ENCODE measurements at regions not wholly inside any gene's neighbourhood (a gene's known extent, or its start where the extent isn't known, plus 50 kb on each side); places are given as distances from the start of the nearest gene placed in this dataset.

DNA sequence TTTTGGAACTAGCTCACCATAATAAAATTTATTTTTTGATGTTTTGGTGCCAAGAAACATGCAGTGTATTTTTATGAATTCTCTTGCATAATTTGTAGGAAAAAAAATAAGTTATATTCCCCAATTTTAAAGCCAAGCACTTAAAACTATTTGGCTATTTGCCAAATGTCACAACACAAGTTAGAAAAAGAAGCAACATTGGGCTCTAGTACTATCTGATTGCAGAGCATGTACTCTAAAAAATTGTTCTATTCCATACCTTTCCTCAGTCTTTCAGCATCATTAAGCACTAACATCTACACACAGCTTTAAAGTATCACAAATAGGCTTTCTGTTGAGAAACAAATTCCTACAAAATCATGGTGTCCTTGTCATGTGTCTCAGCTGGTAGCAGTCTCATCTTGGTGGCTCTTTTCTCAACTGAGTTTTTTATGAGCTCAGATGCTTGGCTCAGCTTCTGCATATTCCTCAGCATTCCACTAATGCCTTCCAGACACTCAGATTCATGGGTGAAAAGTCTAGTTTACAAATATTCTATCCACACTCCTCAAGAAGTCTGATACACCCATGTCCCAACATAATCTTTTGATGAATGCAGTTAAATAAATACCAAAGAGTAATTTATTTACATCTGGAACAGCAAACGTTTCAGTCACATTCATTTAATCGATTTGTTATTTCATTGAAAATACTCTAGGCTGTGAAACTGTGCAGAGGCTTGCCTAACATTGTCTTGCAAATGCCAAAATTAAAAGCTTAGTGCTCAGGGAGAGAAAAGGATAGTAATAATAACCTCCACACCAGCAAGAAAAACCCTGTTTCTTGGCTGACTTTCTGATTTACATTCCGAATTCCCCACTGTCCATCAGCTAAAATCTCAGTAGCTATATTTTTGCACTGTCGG lies 2209.9 kb downstream of the PCDH7 start:
- no peaks in the 10 kb centered on the region for H4K20me1 ChIP-seq (ENCODE audit: control insufficient read depth, extremely low read depth, insufficient read depth, low read length)
- no peak overlapping the region for H3K4me3 ChIP-seq (replicated peaks in 1 of 4; ENCODE audit: control extremely low read depth in 1 of 4, insufficient read depth in 1 of 4, low read depth in 3 of 4, low read length in 4 of 4)
- no peak for TF ChIP-seq EZH2 (IDR thresholded peaks at IDR 0.05; ENCODE audit: low read length, missing control alignments)
- TF ChIP-seq, protein P1, sequence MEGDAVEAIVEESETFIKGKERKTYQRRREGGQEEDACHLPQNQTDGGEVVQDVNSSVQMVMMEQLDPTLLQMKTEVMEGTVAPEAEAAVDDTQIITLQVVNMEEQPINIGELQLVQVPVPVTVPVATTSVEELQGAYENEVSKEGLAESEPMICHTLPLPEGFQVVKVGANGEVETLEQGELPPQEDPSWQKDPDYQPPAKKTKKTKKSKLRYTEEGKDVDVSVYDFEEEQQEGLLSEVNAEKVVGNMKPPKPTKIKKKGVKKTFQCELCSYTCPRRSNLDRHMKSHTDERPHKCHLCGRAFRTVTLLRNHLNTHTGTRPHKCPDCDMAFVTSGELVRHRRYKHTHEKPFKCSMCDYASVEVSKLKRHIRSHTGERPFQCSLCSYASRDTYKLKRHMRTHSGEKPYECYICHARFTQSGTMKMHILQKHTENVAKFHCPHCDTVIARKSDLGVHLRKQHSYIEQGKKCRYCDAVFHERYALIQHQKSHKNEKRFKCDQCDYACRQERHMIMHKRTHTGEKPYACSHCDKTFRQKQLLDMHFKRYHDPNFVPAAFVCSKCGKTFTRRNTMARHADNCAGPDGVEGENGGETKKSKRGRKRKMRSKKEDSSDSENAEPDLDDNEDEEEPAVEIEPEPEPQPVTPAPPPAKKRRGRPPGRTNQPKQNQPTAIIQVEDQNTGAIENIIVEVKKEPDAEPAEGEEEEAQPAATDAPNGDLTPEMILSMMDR (conservative IDR thresholded peaks at IDR 0.05 in 1 of 2, IDR thresholded peaks at IDR 0.05 in 1 of 2; ENCODE audit: low read depth in 1 of 2, low read length in 2 of 2): no peak
- no peak overlapping the region for H2AFZ ChIP-seq (ENCODE audit: low read length)
- H3K27ac ChIP-seq (ENCODE audit: insufficient read depth, low read length): no peak overlapping the region
- H3K9ac ChIP-seq (ENCODE audit: insufficient read depth, low read length): no peak overlapping the region
- no peaks in the 10 kb centered on the region for H3K27me3 ChIP-seq (ENCODE audit: control insufficient read depth, insufficient read depth, low read length)
- no peaks in the 10 kb centered on the region for H3K9me3 ChIP-seq (ENCODE audit: control insufficient read depth, insufficient read depth, low read depth, low read length)
- H3K36me3 ChIP-seq (ENCODE audit: control insufficient read depth, insufficient read depth, low read length): no peaks in the 10 kb centered on the region
- H3K79me2 ChIP-seq (ENCODE audit: control insufficient read depth, insufficient read depth, low read length): no peaks in the 10 kb centered on the region
- H3K4me2 ChIP-seq (ENCODE audit: extremely low read depth, insufficient read depth, low read length): no peak overlapping the region
- H3K4me1 ChIP-seq (ENCODE audit: control insufficient read depth, extremely low read depth, insufficient read depth, low read length): no peaks in the 10 kb centered on the region
- DNase-seq (ENCODE audit: low read depth in 2 of 2): peak in 1 of 2 donors; percentile 1

DNA sequence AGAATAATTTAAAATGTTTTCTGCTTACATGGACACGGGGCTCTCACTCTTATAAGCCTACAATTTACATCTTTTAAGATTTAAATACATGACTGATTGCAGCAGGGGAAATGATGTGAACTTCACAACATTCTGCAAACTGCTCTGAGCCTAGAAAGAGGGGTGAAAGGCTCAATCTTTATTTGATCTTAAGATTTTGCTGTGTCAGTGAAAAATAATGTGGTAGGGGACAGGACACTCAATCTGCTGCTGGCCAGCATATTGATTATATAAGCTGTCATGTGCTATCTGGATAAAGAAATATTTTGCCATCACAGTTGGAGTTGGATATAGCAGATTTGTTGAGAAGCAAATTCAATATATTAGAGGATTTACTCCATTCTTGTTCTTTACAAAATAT lies 2210.5 kb downstream of the PCDH7 start:
- H3K27ac ChIP-seq (ENCODE audit: insufficient read depth, low read length): no peak overlapping the region
- H3K4me1 ChIP-seq (ENCODE audit: control insufficient read depth, extremely low read depth, insufficient read depth, low read length): no peaks in the 10 kb centered on the region
- H3K36me3 ChIP-seq (ENCODE audit: control insufficient read depth, insufficient read depth, low read length): no peaks in the 10 kb centered on the region
- TF ChIP-seq, protein P1 (conservative IDR thresholded peaks at IDR 0.05 in 1 of 2, IDR thresholded peaks at IDR 0.05 in 1 of 2; ENCODE audit: low read depth in 1 of 2, low read length in 2 of 2): no peak
- no peak for TF ChIP-seq EZH2 (IDR thresholded peaks at IDR 0.05; ENCODE audit: low read length, missing control alignments)
- H3K9me3 ChIP-seq (ENCODE audit: control insufficient read depth, insufficient read depth, low read depth, low read length): no peaks in the 10 kb centered on the region
- H3K4me3 ChIP-seq (replicated peaks in 1 of 4; ENCODE audit: control extremely low read depth in 1 of 4, insufficient read depth in 1 of 4, low read depth in 3 of 4, low read length in 4 of 4): no peak overlapping the region
- H3K4me2 ChIP-seq (ENCODE audit: extremely low read depth, insufficient read depth, low read length): no peak overlapping the region
- no peaks in the 10 kb centered on the region for H4K20me1 ChIP-seq (ENCODE audit: control insufficient read depth, extremely low read depth, insufficient read depth, low read length)
- no peaks in the 10 kb centered on the region for H3K27me3 ChIP-seq (ENCODE audit: control insufficient read depth, insufficient read depth, low read length)
- H3K79me2 ChIP-seq (ENCODE audit: control insufficient read depth, insufficient read depth, low read length): no peaks in the 10 kb centered on the region
- H2AFZ ChIP-seq (ENCODE audit: low read length): no peak overlapping the region
- no peak overlapping the region for H3K9ac ChIP-seq (ENCODE audit: insufficient read depth, low read length)
- DNase-seq (ENCODE audit: low read depth in 2 of 2): no peak

DNA sequence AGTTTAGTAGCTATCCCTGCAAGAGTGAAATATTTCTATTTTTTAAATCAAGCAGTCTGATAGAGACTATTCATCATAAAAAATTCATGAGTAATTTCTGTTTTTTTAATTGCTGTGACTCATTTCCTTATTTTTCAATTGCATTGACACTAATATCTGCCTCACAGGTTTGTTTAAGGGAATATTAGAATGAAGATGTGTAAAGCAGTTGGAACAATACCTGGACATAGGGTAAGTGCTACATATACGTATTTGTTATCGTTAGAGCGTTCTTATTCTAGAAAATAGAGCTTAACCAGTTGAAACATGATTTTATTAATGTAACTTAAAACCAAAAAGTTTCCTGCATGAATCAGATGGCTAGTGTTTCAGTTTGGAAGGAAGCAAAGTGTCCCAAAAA lies 2211.3 kb downstream of the PCDH7 start:
- H3K79me2 ChIP-seq (ENCODE audit: control insufficient read depth, insufficient read depth, low read length): no peaks in the 10 kb centered on the region
- H3K36me3 ChIP-seq (ENCODE audit: control insufficient read depth, insufficient read depth, low read length): no peaks in the 10 kb centered on the region
- H3K4me2 ChIP-seq (ENCODE audit: extremely low read depth, insufficient read depth, low read length): no peak overlapping the region
- no peaks in the 10 kb centered on the region for H4K20me1 ChIP-seq (ENCODE audit: control insufficient read depth, extremely low read depth, insufficient read depth, low read length)
- no peaks in the 10 kb centered on the region for H3K27me3 ChIP-seq (ENCODE audit: control insufficient read depth, insufficient read depth, low read length)
- H2AFZ ChIP-seq (ENCODE audit: low read length): no peak overlapping the region
- H3K4me3 ChIP-seq (replicated peaks in 1 of 4; ENCODE audit: control extremely low read depth in 1 of 4, insufficient read depth in 1 of 4, low read depth in 3 of 4, low read length in 4 of 4): no peak overlapping the region
- H3K4me1 ChIP-seq (ENCODE audit: control insufficient read depth, extremely low read depth, insufficient read depth, low read length): no peaks in the 10 kb centered on the region
- no peak for TF ChIP-seq EZH2 (IDR thresholded peaks at IDR 0.05; ENCODE audit: low read length, missing control alignments)
- TF ChIP-seq, protein P1 (conservative IDR thresholded peaks at IDR 0.05 in 1 of 2, IDR thresholded peaks at IDR 0.05 in 1 of 2; ENCODE audit: low read depth in 1 of 2, low read length in 2 of 2): no peak
- no peaks in the 10 kb centered on the region for H3K9me3 ChIP-seq (ENCODE audit: control insufficient read depth, insufficient read depth, low read depth, low read length)
- peak in 1 of 2 donors; percentile 12 for DNase-seq (ENCODE audit: low read depth in 2 of 2)
- H3K9ac ChIP-seq (ENCODE audit: insufficient read depth, low read length): no peak overlapping the region
- no peak overlapping the region for H3K27ac ChIP-seq (ENCODE audit: insufficient read depth, low read length)

Measured in fibroblast of lung (primary cell).